Peyer's patch (tissue), 4 donors: ENCODE measurements at regions not wholly inside any gene's neighbourhood (a gene's known extent, or its start where the extent isn't known, plus 50 kb on each side); places are given as distances from the start of the nearest gene placed in this dataset.

Source experiments
- CTCF ChIP-seq, 6 experiments: fragments of 450-650 bp in 4 of 6; fragments of 200-600 bp in 2 of 6; sonication (generic) in 1 of 6; IDR thresholded peaks; one replicate each; pipeline ENCODE4 v1.5.1; 2017 to 2019; ENCODE audit warnings: antibody characterized with exemption in 6 of 6, mild to moderate bottlenecking in 3 of 6, moderate library complexity in 1 of 6
- POLR2A ChIP-seq, 2 donors: fragments of 450-650 bp; IDR thresholded peaks; one replicate each; pipeline ENCODE4 v1.5.1; 2017; ENCODE audit warnings: antibody characterized with exemption in 2 of 2, mild to moderate bottlenecking in 2 of 2, moderate library complexity in 2 of 2

GRCh38 chr3:101095693-101096430 lies 102.6 kb upstream of the ABI3BP start:
- TF ChIP-seq POLR2A (IDR thresholded peaks at IDR 0.05) (no peak), CTCF (IDR thresholded peaks at IDR 0.05) (no peak)
